HG02852 (cell line): ENCODE measurements at regions not wholly inside any gene's neighbourhood (a gene's known extent, or its start where the extent isn't known, plus 50 kb on each side); places are given as distances from the start of the nearest gene placed in this dataset.

Experiments
- ATAC-seq: cut with Tn5 transposase; IDR thresholded peaks from one replicate; pipeline ENCODE4 v1.9.1; 2021; ENCODE audit warnings: mild to moderate bottlenecking, moderate library complexity; ENCODE audit not compliant: unreplicated experiment

DNA sequence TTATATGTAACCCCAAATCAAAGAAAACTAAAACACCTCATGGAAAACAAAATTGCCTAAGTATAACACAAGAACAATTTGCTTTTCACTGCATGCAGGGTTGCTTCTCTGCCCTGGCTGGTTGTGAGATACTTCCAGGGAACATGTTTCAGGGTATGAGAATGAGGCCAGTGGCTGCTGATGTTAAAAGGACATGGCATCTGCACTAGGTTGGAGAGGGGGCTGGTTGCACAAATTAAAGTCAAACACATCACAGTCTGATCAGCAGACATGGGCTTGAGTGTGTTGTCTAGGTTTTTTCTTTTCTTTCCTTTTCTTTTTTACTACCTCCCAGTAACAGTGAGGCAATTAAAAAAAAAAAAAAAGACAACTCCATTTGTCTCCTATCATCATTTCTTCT lies 374.9 kb downstream of the MCTP2 start:
- no peak for ATAC-seq

DNA sequence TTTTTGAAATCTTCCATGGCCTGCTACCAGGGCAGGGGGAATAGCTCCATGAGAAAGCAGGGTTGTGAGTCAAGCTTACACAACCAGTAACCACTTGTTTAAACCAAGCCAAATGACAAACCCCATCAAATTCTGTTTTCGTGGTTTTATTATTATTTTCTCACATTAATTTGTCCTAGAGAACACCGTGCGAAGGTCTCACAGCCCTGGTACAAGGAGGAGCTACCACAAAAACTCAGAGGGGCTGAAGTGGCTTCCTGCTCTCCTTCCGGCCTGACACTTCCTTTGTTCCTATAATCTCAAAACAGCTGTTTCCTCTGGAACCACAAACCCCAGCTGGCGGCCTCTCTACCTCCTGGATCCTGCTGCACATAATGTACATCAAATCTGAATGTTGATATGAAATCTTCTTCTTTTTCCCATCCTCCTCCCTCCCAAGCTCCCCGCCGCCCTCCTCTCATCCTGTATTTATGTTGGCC lies 375.9 kb downstream of the MCTP2 start:
- ATAC-seq, result no peak

- peak; percentile 87 for ATAC-seq
These were observed 378.7 kb downstream of the MCTP2 start for GRCh38 chr15:94610069-94610468.

DNA sequence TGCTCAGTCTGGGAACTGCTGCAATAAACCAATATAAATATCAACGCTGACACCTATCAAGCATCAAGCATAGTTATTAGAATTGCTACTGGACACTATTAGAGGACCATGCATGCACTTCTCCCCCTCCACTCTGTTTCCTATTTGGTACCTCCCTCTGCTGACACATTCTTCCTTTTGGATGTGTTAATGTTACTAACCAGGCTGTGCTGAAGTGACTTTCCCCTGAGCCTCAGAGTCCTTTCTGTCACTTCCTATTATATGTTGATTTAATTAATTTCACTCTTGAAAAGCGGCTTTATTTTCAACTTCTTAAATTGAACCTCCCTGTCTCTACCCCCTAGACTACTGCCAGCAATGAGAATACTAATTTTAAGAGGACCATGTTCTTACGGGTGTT lies 379.1 kb downstream of the MCTP2 start:
- no peak for ATAC-seq

DNA sequence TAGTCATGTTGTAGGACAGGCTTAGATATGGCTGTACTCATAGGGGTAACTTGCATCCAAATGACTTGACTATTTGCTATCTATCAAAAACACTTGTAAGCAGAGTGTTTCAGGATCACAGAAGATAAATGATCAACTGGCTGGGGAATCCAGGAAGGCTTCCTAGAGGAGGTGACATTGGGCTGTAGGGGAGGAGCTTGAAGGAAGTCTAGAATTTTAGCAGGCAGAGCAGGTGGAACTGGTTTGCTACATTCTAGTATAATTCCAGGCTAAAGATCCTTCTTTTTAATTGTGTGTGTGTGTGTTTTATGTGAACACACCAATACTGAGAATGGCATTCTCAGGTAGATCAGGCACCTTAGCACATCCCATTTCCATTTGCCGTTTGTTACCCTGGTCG lies 380.3 kb downstream of the MCTP2 start:
- ATAC-seq, result no peak

DNA sequence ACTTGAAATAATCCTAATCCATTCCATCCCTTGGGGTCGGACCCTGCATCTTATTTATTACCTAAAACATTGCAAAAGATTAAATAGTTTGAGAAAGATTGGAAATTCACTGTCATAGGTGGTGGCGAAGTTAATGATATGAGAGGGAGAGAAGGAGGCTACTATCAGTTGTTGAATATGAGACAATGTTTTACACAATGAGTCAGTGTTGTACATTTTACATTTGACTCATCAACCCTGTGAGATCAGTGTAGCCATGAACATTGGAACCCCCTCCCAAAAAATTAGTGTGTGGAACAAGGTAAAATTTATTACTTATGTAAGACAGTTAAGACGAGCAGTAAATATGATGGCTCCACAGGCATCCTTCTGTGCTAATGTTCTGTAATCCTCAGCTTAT lies 384.3 kb downstream of the MCTP2 start:
- no peak for ATAC-seq

DNA sequence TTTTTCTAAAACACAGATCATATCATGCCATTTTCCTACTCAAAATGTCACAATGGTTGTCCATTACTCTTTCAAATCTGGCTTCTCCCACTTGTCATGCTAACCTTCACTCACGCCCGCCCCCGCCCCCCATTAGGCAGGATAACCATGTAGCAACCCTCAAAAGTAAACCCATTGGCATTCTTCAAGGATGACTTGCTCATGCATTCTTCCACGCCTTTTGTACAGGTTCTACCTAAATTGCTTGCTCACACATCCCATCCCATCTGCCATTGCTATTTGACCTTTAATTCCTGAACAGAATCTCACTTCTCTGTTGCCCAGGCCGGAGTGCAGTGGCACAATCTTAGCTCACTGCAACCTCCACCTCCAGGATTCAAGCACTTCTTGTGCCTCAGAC lies 389.3 kb downstream of the MCTP2 start:
- ATAC-seq, result no peak

DNA sequence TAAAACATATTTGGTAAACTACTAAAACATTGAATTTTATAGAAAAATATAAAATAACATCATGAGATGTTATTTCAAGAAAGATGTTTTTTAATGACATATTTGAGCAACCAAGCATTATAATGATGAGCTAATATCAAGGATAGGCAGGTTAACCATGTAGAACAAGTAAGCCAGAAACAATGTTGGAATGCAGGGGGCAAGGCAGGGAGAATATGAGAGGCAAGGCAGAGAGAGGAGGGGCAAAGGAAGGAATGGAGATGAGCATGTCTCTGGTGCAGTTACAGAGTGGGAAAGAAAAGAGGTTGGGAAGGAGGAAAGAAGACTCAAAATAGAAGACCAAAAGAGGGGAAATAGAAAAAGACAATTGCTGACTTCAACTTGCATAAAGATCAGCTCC lies 390.4 kb downstream of the MCTP2 start:
- ATAC-seq, result no peak

- ATAC-seq, result no peak
These were observed 395.6 kb downstream of the MCTP2 start for GRCh38 chr15:94626949-94627348.

GRCh38 chr15:94631608-94632007 lies 400.2 kb downstream of the MCTP2 start:
- ATAC-seq, result peak; percentile 86

- no peak for ATAC-seq
These were observed 406.8 kb downstream of the MCTP2 start for GRCh38 chr15:94638183-94638582.

DNA sequence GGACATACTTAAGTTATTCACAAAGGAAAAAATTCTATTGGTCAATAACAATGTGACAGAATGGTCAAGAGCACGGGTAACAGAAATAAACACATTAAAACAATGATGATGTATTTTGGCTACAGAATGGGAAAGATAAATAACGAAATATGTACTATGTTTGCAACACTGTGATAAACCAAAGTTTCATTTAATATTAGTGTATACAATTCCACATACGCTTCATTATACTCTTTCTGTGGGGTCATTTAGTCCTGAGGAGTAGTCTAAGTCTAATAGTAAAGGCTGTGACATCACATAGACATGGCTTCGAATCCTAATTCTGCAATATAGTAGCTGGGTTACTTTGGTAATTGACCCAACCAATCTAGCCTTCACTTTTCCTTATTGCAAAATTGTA lies 408.3 kb downstream of the MCTP2 start:
- ATAC-seq, result no peak

DNA sequence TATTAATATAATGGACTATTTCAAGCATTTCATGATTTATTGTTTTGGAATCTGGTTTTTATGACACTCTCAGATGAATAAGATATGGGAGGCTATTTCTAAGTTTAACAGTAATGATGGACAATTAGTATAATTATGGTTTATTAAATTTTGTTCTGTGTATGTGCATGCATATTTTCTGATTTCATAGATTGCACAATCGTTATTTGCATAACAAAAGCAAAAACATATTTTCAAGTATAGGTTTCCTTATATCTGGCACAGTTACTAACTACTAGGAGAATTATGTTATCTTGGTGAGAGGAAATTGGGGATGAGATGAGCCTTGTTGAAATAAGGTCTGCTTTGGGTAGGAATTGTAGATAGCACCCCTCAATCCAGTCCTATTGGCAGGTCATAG lies 413.1 kb downstream of the MCTP2 start:
- ATAC-seq, result no peak

DNA sequence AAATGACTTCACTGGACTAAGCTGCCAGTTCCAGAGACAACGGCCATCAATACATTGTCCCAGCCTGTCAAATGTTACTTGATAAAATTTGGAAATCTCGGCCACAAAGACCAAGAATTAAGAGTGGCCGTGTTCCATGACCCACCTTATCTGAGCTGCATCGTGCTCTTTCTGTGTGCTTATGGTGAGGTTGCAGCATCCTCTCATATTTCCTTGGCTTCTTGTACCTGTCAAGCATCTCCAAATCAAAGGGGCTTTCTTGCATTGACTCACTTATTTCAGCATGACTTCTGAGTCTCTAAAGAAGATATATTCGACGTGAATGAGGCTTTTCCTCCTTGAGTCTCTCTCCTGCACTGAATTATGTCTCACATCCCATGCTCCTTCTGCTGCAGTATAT lies 421.7 kb downstream of the MCTP2 start:
- no peak for ATAC-seq

DNA sequence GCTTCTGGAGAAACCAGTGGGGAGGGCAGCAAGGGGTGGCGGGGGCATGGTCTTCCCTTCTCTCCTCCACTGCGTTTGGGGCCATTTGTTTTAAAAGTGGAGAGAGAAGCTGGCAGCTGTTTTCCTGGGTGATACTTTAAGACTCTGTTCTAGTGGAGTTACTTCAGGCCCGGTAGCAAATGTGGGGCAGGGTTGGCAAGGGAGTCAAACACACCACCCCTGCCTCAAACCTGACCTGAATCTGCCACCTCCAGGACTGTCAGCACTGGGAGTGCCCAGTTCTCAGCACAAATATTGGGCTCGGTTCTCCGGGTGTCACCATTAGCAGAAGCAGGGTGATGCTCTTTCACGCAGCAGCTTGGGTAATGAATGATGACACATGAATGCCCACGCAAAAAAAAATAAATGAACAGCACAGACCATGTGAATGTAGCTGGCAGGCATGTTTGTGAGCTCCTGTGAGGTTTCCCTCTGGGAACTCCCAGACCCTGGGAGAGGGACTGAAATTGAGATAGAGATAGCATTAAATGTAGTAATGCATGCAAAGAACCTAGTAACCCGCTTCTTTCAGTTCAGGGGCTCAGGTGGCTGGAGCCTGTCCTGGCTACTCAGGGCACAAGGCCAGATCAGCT lies 424.0 kb downstream of the MCTP2 start:
- no peak for ATAC-seq

GRCh38 chr15:94665676-94666441 lies 434.5 kb downstream of the MCTP2 start:
- no peak for ATAC-seq

DNA sequence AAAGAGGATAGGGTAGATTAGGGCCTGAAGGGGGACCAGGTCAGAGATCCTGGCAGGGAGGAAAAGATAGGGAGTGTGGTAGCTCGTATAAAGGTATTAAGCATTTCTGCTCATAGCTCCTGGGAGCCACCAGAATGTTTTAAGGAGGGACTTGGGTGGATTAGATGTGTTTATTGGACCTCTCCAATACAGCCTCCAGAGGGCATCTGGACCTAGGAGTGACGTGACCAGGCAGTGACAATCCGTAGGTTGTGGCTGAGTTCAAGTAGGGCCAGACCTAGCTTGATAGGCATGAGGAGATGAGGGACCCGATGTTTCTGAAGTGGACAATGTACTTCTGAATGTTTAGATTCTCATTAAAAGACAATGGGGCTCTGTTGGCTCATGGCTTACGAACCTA lies 435.2 kb downstream of the MCTP2 start:
- no peak for ATAC-seq

GRCh38 chr15:94667109-94667508 lies 435.7 kb downstream of the MCTP2 start:
- no peak for ATAC-seq

- no peak for ATAC-seq
These were observed 439.2 kb downstream of the MCTP2 start for GRCh38 chr15:94670438-94671034.

DNA sequence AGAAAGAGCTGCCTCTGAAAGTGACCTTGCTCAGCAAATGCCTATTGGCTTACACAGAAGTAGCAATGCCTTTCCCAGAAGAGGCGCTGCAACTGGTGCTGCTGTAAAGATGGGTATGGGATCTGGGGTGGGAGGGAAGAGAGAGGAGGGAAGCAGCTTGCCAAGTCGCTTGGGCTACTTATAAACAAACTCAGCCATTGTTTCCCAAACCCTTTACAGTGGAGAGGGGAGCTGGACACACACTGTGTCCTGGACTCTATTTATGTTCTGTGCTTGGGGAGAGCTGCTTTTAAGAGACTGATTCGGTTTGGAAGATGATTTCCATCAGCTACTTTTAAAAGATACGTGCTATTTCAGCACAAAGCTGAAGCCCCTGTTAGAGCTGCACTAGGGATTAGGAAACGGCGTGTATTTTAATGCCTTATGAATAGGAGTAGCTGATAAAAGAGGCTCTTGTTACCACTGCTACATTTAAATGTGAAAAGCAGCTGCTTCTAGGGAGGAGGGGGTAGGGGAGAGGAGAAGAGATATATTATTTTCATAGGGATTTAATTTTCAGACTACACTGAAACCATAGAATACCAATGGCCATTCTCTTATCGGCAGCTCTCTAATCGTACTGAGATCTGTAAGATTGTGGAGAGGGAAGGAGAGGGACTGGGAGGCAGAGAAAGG lies 440.6 kb downstream of the MCTP2 start:
- ATAC-seq, result no peak

DNA sequence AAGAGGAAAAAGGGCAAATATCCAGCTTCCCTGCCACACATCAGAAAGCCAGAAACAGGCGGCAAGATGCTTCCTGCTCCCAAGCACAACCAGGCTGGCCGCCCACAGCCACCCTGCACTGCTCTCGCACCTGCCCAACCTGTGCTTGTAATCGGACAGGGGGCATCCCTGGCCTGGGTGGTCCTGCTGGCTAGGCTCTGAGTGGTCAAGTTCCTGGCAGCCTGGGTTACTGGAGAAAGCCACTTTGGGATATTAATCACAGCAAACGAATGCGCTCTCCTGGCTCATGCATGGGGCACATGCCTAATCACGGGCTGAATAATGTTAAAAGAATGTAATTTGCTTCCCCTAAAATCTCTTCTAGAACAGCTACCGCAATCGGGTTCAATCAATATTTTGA lies 442.4 kb downstream of the MCTP2 start:
- no peak for ATAC-seq

DNA sequence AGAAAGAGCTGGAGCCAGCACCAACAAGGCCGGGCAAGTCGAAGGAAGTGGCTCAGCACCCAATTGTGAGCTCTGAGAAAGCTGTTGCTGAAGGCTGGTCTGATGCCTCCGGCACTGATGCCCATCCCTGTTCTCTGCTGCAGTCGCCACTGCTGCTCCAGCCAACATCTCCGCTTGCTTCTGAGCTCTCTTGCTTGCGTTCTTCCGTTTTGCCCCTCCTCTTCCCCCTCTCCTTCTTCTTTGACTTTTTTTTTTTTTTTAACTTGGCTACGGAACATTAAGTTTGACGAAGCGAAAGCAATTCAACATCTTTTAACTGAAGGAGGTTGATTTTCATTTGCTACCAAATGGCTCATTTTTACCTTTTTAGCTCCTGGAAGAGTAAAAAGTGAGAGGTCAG lies 442.9 kb downstream of the MCTP2 start:
- ATAC-seq, result no peak
